ENCODE measurements at regions not wholly inside any gene's neighbourhood (a gene's known extent, or its start where the extent isn't known, plus 50 kb on each side); places are given as distances from the start of the nearest gene placed in this dataset.

DNA sequence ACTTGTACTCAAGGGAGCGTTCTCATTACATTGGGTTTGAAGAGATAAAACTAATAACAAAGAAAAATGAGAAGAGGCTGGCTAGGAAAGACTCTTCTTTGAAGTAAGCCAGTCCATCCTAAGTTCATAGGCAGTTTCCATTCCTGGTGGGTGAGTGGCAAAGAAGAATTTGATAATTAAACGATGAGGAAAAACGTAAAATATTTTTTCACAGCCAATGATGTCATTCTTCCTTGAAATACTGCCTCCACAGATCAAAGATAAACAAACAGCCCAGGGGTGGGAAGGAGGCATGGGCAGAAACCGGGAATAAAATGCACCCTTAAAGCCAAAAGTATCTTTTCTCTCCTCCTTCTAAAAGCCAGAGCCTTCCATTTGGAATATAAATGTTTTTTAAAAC is 346.6 kb downstream of the PMP22 start:
- no peak for TF ChIP-seq EP300 (IDR thresholded peaks at IDR 0.05)
- TF ChIP-seq, protein P1, sequence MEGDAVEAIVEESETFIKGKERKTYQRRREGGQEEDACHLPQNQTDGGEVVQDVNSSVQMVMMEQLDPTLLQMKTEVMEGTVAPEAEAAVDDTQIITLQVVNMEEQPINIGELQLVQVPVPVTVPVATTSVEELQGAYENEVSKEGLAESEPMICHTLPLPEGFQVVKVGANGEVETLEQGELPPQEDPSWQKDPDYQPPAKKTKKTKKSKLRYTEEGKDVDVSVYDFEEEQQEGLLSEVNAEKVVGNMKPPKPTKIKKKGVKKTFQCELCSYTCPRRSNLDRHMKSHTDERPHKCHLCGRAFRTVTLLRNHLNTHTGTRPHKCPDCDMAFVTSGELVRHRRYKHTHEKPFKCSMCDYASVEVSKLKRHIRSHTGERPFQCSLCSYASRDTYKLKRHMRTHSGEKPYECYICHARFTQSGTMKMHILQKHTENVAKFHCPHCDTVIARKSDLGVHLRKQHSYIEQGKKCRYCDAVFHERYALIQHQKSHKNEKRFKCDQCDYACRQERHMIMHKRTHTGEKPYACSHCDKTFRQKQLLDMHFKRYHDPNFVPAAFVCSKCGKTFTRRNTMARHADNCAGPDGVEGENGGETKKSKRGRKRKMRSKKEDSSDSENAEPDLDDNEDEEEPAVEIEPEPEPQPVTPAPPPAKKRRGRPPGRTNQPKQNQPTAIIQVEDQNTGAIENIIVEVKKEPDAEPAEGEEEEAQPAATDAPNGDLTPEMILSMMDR (IDR thresholded peaks at IDR 0.05) = no peak

All from esophagus muscularis mucosa (tissue), 3 donors.